HEK293 (cell line): ENCODE measurements at regions not wholly inside any gene's neighbourhood (a gene's known extent, or its start where the extent isn't known, plus 50 kb on each side); places are given as distances from the start of the nearest gene placed in this dataset.
A peak's percentile ranks its signal among the peaks of the same experiment; 100 is the strongest.
"Not testable (repeated sequence)": the region's sequence is repeated elsewhere in the genome, so short reads cannot be mapped to it uniquely, and the experiment has no call there.

ENCODE experiments used
- CTCF ChIA-PET: fragments of 350-600 bp; formaldehyde crosslinking; extraction: SDS; loops from one replicate; lab custom pipeline; 2021; ENCODE audit warnings: antibody characterized with exemption; lab: Yijun Ruan, JAX
- POLR2A ChIA-PET: fragments of 300-600 bp; formaldehyde crosslinking; extraction: SDS; loops from one replicate; lab custom pipeline; 2020; ENCODE audit warnings: antibody characterized with exemption, inconsistent platforms; lab: Yijun Ruan, JAX
- H3K27ac ChIP-seq: fragments of 200-500 bp; sonication (Bioruptor generic); 2 replicates; pipeline ENCODE4 v1.5.1; 2014; ENCODE audit warnings: low read depth, low read length, control low read depth, inconsistent platforms; ENCODE audit errors: extremely low read depth
- H3K36me3 ChIP-seq, 2 experiments: fragments of 200-500 bp in 1 of 2; sonication (Bioruptor generic) in 1 of 2; 1 replicate in 1 of 2; 2 replicates in 1 of 2; pipeline ENCODE4 v1.5.1; 2014 to 2017; ENCODE audit warnings: inconsistent platforms in 2 of 2, low read length in 2 of 2; ENCODE audit not compliant: control insufficient read depth in 2 of 2, insufficient read depth in 1 of 2
- H3K4me1 ChIP-seq: fragments of 200-500 bp; sonication (Bioruptor generic); 2 replicates; pipeline ENCODE4 v1.5.1; 2014; ENCODE audit warnings: mild to moderate bottlenecking, low read length, inconsistent platforms; ENCODE audit not compliant: control insufficient read depth, insufficient read depth
- H3K4me3 ChIP-seq: 2 replicates; pipeline ENCODE4 v1.5.1; 2011; ENCODE audit warnings: low read depth, mild to moderate bottlenecking, control low read depth, low read length, moderate library complexity
- H3K9me3 ChIP-seq: fragments of 200-500 bp; sonication (Bioruptor generic); 2 replicates; pipeline ENCODE4 v1.5.1; 2014; ENCODE audit warnings: low read depth, low read length, inconsistent platforms; ENCODE audit not compliant: control insufficient read depth, insufficient read depth
- PRDM1 ChIP-seq: fragments of 450-650 bp; formaldehyde crosslinking; IDR thresholded peaks from 2 replicates; pipeline ENCODE4; 2016; ENCODE audit warnings: missing biosample characterization, missing genetic modification characterization
- WT1 ChIP-seq: fragments of 450-650 bp; formaldehyde crosslinking; IDR thresholded peaks from 2 replicates; pipeline ENCODE4 v1.5.1; 2016; ENCODE audit warnings: missing biosample characterization, missing genetic modification characterization
- ZBTB7A ChIP-seq: fragments of 450-650 bp; formaldehyde crosslinking; IDR thresholded peaks from 2 replicates; pipeline ENCODE4 v1.5.1; 2016; ENCODE audit warnings: low read depth, missing biosample characterization, missing genetic modification characterization
- ZNF133 ChIP-seq: fragments of 450-650 bp; formaldehyde crosslinking; IDR thresholded peaks from 2 replicates; pipeline ENCODE4 v1.5.1; 2016; ENCODE audit warnings: missing biosample characterization, missing genetic modification characterization
- ZNF140 ChIP-seq: fragments of 450-650 bp; formaldehyde crosslinking; IDR thresholded peaks from 2 replicates; pipeline ENCODE4 v1.5.1; 2016; ENCODE audit warnings: missing biosample characterization, missing genetic modification characterization
- ZNF18 ChIP-seq: fragments of 450-650 bp; formaldehyde crosslinking; IDR thresholded peaks from 2 replicates; pipeline ENCODE4 v1.5.1; 2016; ENCODE audit warnings: missing biosample characterization, missing genetic modification characterization
- ZNF211 ChIP-seq: fragments of 450-650 bp; formaldehyde crosslinking; IDR thresholded peaks from 2 replicates; pipeline ENCODE4 v1.5.1; 2016; ENCODE audit warnings: low read depth, missing biosample characterization, missing genetic modification characterization
- ZNF366 ChIP-seq: fragments of 450-650 bp; formaldehyde crosslinking; conservative IDR thresholded peaks from 2 replicates; pipeline ENCODE4 v1.5.1; 2016; ENCODE audit warnings: missing biosample characterization, missing genetic modification characterization
- ZNF391 ChIP-seq: fragments of 450-650 bp; formaldehyde crosslinking; IDR thresholded peaks from 2 replicates; pipeline ENCODE4 v1.5.1; 2016; ENCODE audit warnings: low read depth, missing biosample characterization, missing genetic modification characterization, borderline replicate concordance
- ZNF692 ChIP-seq: fragments of 450-650 bp; formaldehyde crosslinking; IDR thresholded peaks from 2 replicates; pipeline ENCODE4 v1.5.1; 2016; ENCODE audit warnings: missing biosample characterization, missing genetic modification characterization
- TF ChIP-seq, protein P1 (sequence below): fragments of 450-650 bp; formaldehyde crosslinking; IDR thresholded peaks from 2 replicates; pipeline ENCODE4 v1.5.1; 2016; ENCODE audit warnings: missing biosample characterization, missing genetic modification characterization

DNA sequence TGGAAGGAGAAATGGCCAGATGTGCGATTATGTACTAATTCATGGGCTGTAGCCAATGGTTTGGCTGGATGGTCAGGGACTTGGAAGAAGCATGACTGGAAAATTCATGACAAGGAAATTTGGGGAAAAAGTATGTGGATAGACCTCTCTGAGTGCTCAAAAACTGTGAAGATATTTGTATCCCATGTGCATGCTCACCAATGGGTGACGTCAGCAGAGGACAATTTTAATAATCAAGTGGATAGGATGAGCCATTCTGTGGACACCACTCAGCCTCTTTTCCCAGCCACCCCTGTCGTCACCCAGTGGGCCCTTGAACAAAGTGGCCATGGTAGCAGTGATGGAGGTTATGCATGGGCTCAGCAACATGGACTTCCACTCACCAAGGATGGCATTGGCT lies 490.9 kb upstream of the CBLB start (continued):
- no peak for TF ChIP-seq ZNF391 (tag by site-specific recombination)
- no peak for TF ChIP-seq ZNF692 (tag by site-specific recombination)
- TF ChIP-seq WT1 (tag by site-specific recombination): no peak
- no peak for TF ChIP-seq ZNF140 (tag by site-specific recombination)
- TF ChIP-seq ZBTB7A (tag by site-specific recombination): no peak
- TF ChIP-seq ZNF211 (tag by site-specific recombination): no peak
- TF ChIP-seq ZNF133 (tag by site-specific recombination): no peak

- H3K36me3 ChIP-seq, H3K9me3 ChIP-seq, CTCF ChIA-PET, POLR2A ChIA-PET, H3K4me1 ChIP-seq, H3K27ac ChIP-seq, H3K4me3 ChIP-seq: not testable (repeated sequence)
Measured at GRCh38 chr3:106360901-106361300, 492.1 kb upstream of the CBLB start.

- TF ChIP-seq, protein P1, sequence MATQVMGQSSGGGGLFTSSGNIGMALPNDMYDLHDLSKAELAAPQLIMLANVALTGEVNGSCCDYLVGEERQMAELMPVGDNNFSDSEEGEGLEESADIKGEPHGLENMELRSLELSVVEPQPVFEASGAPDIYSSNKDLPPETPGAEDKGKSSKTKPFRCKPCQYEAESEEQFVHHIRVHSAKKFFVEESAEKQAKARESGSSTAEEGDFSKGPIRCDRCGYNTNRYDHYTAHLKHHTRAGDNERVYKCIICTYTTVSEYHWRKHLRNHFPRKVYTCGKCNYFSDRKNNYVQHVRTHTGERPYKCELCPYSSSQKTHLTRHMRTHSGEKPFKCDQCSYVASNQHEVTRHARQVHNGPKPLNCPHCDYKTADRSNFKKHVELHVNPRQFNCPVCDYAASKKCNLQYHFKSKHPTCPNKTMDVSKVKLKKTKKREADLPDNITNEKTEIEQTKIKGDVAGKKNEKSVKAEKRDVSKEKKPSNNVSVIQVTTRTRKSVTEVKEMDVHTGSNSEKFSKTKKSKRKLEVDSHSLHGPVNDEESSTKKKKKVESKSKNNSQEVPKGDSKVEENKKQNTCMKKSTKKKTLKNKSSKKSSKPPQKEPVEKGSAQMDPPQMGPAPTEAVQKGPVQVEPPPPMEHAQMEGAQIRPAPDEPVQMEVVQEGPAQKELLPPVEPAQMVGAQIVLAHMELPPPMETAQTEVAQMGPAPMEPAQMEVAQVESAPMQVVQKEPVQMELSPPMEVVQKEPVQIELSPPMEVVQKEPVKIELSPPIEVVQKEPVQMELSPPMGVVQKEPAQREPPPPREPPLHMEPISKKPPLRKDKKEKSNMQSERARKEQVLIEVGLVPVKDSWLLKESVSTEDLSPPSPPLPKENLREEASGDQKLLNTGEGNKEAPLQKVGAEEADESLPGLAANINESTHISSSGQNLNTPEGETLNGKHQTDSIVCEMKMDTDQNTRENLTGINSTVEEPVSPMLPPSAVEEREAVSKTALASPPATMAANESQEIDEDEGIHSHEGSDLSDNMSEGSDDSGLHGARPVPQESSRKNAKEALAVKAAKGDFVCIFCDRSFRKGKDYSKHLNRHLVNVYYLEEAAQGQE (tag by site-specific recombination): no peak
- Histone ChIP-seq H3K4me1 (no peaks in the 10 kb centered on the region), H3K36me3 (no peaks in the 10 kb centered on the region), H3K27ac (no peak overlapping the region), H3K4me3 (no peak overlapping the region), H3K9me3 (no peaks in the 10 kb centered on the region)
- POLR2A ChIA-PET: no interaction called here
- CTCF ChIA-PET: interaction anchor here (0.7 kb wide), 1 partner anchor 91 kb away, joined by 5 read pairs; no protein-coding TSS in a partner anchor
Measured at GRCh38 chr3:106364477-106364876, 495.7 kb upstream of the CBLB start.

GRCh38 chr3:106365061-106365691 lies 496.4 kb upstream of the CBLB start:
- POLR2A ChIA-PET: no interaction called here

More at GRCh38 chr3:106365061-106365691, 496.4 kb upstream of the CBLB start:
- Histone ChIP-seq H3K27ac (no peak overlapping the region), H3K4me1 (no peaks in the 10 kb centered on the region), H3K9me3 (no peaks in the 10 kb centered on the region), H3K4me3 (no peak overlapping the region), H3K36me3 (no peaks in the 10 kb centered on the region)
- TF ChIP-seq ZNF366 (tag by site-specific recombination) (peak; percentile 92), PRDM1 (tag by site-specific recombination) (peak; percentile 96), ZNF18 (tag by site-specific recombination) (no peak)
- CTCF ChIA-PET: no interaction called here
